Lower leg skin (tissue), 3 donors: ENCODE measurements at regions not wholly inside any gene's neighbourhood (a gene's known extent, or its start where the extent isn't known, plus 50 kb on each side); places are given as distances from the start of the nearest gene placed in this dataset.

Experiments used
- CTCF ChIP-seq, 3 donors: fragments of 450-650 bp; IDR thresholded peaks; one replicate each; pipeline ENCODE4 v1.5.1; 2016; ENCODE audit warnings: antibody characterized with exemption in 3 of 3, mild to moderate bottlenecking in 3 of 3, moderate library complexity in 2 of 3
- POLR2A ChIP-seq, 2 donors: fragments of 450-650 bp; IDR thresholded peaks; one replicate each; pipeline ENCODE4 v1.6.1; 2016 to 2017; ENCODE audit warnings: antibody characterized with exemption in 2 of 2, mild to moderate bottlenecking in 1 of 2, moderate library complexity in 1 of 2

- TF ChIP-seq CTCF (IDR thresholded peaks at IDR 0.05) (no peak), POLR2A (IDR thresholded peaks at IDR 0.05) (no peak)
These were observed 69.6 kb upstream of the ARGLU1 start for GRCh38 chr13:106637519-106637918.
